Tibial nerve (tissue), 4 donors: ENCODE measurements at regions not wholly inside any gene's neighbourhood (a gene's known extent, or its start where the extent isn't known, plus 50 kb on each side); places are given as distances from the start of the nearest gene placed in this dataset.

Experiments used
- EP300 ChIP-seq, 2 donors: sonication (generic); formaldehyde crosslinking; IDR thresholded peaks; one replicate each; pipeline ENCODE4 v1.6.1; 2017; ENCODE audit warnings: antibody characterized with exemption in 2 of 2, mild to moderate bottlenecking in 1 of 2
- TF ChIP-seq, protein P1 (sequence below), 5 experiments: fragments of 200-600 bp in 3 of 5; fragments of 450-650 bp in 2 of 5; sonication (generic) in 3 of 5; IDR thresholded peaks; one replicate each; pipeline ENCODE4 v1.5.1; 2016 to 2019; ENCODE audit warnings: antibody characterized with exemption in 5 of 5, mild to moderate bottlenecking in 3 of 5, moderate library complexity in 2 of 5

DNA sequence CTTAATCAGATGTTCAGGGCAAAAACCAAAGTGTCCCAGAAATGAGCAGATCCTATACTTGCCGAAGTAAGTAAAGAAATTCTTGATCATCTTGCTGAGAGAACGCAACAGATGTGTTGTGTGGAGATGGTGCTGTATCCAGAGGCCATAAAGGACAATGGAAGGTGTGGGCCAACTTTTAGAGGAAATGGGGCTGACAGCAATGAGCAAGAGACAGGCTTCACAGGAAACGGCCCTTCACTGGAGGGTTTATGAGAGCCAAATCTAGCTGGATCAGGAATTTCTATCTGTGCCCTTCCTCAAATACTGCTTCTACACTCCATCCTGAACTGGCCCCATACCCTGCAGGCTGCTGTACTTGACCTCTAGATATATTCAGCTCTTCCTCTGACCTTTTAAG is 583.9 kb upstream of the DIPK2B start:
- TF ChIP-seq, protein P1, sequence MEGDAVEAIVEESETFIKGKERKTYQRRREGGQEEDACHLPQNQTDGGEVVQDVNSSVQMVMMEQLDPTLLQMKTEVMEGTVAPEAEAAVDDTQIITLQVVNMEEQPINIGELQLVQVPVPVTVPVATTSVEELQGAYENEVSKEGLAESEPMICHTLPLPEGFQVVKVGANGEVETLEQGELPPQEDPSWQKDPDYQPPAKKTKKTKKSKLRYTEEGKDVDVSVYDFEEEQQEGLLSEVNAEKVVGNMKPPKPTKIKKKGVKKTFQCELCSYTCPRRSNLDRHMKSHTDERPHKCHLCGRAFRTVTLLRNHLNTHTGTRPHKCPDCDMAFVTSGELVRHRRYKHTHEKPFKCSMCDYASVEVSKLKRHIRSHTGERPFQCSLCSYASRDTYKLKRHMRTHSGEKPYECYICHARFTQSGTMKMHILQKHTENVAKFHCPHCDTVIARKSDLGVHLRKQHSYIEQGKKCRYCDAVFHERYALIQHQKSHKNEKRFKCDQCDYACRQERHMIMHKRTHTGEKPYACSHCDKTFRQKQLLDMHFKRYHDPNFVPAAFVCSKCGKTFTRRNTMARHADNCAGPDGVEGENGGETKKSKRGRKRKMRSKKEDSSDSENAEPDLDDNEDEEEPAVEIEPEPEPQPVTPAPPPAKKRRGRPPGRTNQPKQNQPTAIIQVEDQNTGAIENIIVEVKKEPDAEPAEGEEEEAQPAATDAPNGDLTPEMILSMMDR (IDR thresholded peaks at IDR 0.05), result no peak
- no peak for TF ChIP-seq EP300 (IDR thresholded peaks at IDR 0.05)
